Muscle of leg (tissue), 3 donors: ENCODE measurements at regions not wholly inside any gene's neighbourhood (a gene's known extent, or its start where the extent isn't known, plus 50 kb on each side); places are given as distances from the start of the nearest gene placed in this dataset.

ENCODE experiments used
- DNase-seq: peaks from one replicate; pipeline ENCODE4 v3.0.0; 2013
- H3K27ac ChIP-seq: one replicate; pipeline ENCODE4 v1.5.1; 2013; ENCODE audit warnings: mild to moderate bottlenecking, low read length, control low read depth
- H3K27me3 ChIP-seq: one replicate; pipeline ENCODE4 v1.6.1; 2013; ENCODE audit warnings: low read length; ENCODE audit not compliant: control insufficient read depth, insufficient read depth
- H3K36me3 ChIP-seq: one replicate; pipeline ENCODE4 v1.6.1; 2013; ENCODE audit warnings: low read length; ENCODE audit not compliant: control insufficient read depth, insufficient read depth
- H3K4me1 ChIP-seq: one replicate; pipeline ENCODE4 v1.6.1; 2013; ENCODE audit warnings: low read length; ENCODE audit not compliant: control insufficient read depth, insufficient read depth
- H3K4me3 ChIP-seq: one replicate; pipeline ENCODE4 v1.5.1; 2013; ENCODE audit warnings: low read length, control low read depth
- H3K9me3 ChIP-seq: replicated peaks from 2 replicates; pipeline ENCODE4 v1.6.1; 2013; ENCODE audit warnings: low read depth, low read length; ENCODE audit not compliant: control insufficient read depth
- WGBS: methylation state at CpG from one replicate; pipeline ENCODE4 v1.1.5; 2013; ENCODE audit warnings: missing lambda C conversion rate; ENCODE audit not compliant: insufficient coverage; 5-methylcytosine and 5-hydroxymethylcytosine counted together

DNA sequence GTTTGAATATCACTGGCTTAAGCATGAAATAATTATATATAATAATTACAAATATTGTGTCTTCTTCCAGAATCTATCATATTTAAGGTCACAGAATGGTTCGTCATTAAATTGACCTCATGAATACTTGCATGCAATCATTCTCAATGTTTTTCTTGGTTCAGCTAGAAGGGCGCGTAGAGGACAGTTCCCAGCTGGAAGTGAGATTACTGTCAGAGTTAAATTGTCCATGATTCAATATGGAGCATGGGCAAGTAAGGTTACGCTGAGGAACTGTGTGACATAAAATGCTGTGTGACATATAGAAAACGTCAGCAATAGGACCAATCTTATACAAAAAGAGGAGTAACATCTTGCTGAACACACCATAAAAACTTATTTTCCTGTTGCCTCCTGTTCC lies 2423.5 kb upstream of the RAG2 start:
- H3K27ac ChIP-seq, result no peak overlapping the region
- no peaks in the 10 kb centered on the region for H3K4me1 ChIP-seq
- no peaks in the 10 kb centered on the region for H3K36me3 ChIP-seq
- no peaks in the 10 kb centered on the region for H3K27me3 ChIP-seq
- WGBS, result 100% methylated on average over 2 of the region's 5 CpGs
- no peak overlapping the region for H3K4me3 ChIP-seq
- H3K9me3 ChIP-seq, result no peaks in the 10 kb centered on the region
- DNase-seq, result no peak

- no peak overlapping the region for H3K27ac ChIP-seq
- DNase-seq, result peak; percentile 52
Observed at GRCh38 chr11:39011797-39012196, 2413.8 kb upstream of the RAG2 start.

DNA sequence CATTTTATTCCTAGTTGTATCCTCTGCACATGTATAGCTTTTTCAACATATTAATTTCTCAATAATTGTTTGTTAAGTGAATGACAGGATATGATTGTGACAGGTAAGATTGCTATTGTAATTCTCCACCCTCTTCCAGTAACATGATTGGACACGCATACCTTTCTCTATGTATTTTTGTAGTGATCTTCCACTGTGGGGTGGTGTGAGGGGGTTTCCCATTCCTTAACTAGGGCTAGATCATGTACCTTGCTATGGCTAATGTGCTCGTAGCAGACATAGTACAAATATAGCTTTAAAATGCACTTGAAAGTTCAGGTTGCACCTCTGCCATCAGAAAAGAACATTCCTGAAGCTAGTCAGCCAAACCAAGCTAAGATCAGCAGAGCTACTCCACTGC lies 2392.8 kb upstream of the RAG2 start:
- DNase-seq, result no peak
- Histone ChIP-seq H3K27ac (no peak overlapping the region), H3K9me3 (no peaks in the 10 kb centered on the region), H3K36me3 (no peaks in the 10 kb centered on the region), H3K4me1 (no peaks in the 10 kb centered on the region), H3K4me3 (no peak overlapping the region), H3K27me3 (no peaks in the 10 kb centered on the region)
- no CpG with 5 or more reads among the region's 2 CpGs for WGBS

More at GRCh38 chr11:39011797-39012196, 2413.8 kb upstream of the RAG2 start:
- Histone ChIP-seq H3K4me1 (no peaks in the 10 kb centered on the region), H3K4me3 (no peak overlapping the region), H3K36me3 (no peaks in the 10 kb centered on the region), H3K27me3 (no peaks in the 10 kb centered on the region), H3K9me3 (peaks cover 2% of the 10 kb centered on the region)

GRCh38 chr11:38990139-38990538 lies 2392.1 kb upstream of the RAG2 start:
- Histone ChIP-seq H3K9me3 (no peaks in the 10 kb centered on the region), H3K27me3 (no peaks in the 10 kb centered on the region), H3K27ac (no peak overlapping the region), H3K4me3 (no peak overlapping the region), H3K36me3 (no peaks in the 10 kb centered on the region), H3K4me1 (no peaks in the 10 kb centered on the region)
- DNase-seq, result no peak
- WGBS, result 84% methylated on average over 1 of the region's 5 CpGs

DNA sequence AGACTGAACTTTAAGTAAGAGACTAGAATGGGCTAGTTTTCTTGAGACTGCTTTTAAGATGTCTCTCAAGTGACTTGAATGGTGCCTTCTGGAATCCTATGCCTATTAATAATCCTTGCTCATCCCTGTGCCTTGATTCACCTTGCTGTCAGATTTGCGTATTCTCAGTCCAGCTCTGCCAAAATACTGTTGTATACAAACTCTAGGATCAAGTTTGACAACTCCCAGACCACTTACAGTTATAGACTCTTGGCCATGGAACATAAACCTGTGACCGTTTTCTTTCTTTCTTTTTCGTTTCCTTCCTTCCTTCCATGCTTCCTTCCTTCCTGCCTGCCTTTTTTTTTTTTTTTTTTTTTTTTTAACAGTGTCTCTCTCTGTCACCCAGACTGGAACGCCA lies 2390.9 kb upstream of the RAG2 start:
- Histone ChIP-seq H3K4me3 (no peak overlapping the region), H3K27ac (no peak overlapping the region), H3K9me3 (no peaks in the 10 kb centered on the region), H3K36me3 (no peaks in the 10 kb centered on the region), H3K4me1 (no peaks in the 10 kb centered on the region), H3K27me3 (no peaks in the 10 kb centered on the region)
- 83% methylated on average over 3 of the region's 4 CpGs for WGBS
- no peak for DNase-seq

- Histone ChIP-seq H3K9me3 (no peaks in the 10 kb centered on the region), H3K4me1 (peaks cover 2% of the 10 kb centered on the region), H3K27ac (no peak overlapping the region), H3K4me3 (no peak overlapping the region), H3K27me3 (no peaks in the 10 kb centered on the region), H3K36me3 (no peaks in the 10 kb centered on the region)
- WGBS, result no CpG with 5 or more reads among the region's 1 CpG
- DNase-seq, result no peak
Observed at GRCh38 chr11:38972220-38972619, 2374.2 kb upstream of the RAG2 start.

- H3K4me3 ChIP-seq, result no peak overlapping the region
- WGBS, result no CpG with 5 or more reads among the region's 6 CpGs
- H3K4me1 ChIP-seq, result peaks cover 2% of the 10 kb centered on the region
- H3K27ac ChIP-seq, result no peak overlapping the region
- H3K36me3 ChIP-seq, result no peaks in the 10 kb centered on the region
- no peaks in the 10 kb centered on the region for H3K9me3 ChIP-seq
- no peaks in the 10 kb centered on the region for H3K27me3 ChIP-seq
- DNase-seq, result no peak
Observed at GRCh38 chr11:38971141-38971540, 2373.1 kb upstream of the RAG2 start.

DNA sequence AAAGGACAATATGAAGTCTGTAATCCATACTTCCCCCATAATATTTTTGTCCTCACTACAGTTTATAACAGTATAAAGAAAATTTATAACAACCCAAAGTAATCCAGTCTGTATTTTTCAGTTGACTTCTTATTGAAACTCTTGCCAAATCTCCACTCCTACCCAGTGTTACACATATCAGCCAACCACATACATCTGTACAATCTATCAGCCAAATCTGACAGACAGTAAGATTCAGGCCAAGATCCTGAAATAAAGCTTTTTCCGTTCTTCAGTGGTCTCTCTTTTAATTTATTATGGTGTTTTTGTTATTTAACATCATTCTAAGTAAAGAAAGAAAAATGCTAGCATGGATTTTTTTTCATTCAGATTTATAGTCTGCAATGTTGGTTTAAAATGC lies 2370.9 kb upstream of the RAG2 start:
- Histone ChIP-seq H3K36me3 (no peaks in the 10 kb centered on the region), H3K4me1 (peaks cover 2% of the 10 kb centered on the region), H3K27me3 (no peaks in the 10 kb centered on the region), H3K4me3 (no peak overlapping the region), H3K27ac (no peak overlapping the region), H3K9me3 (no peaks in the 10 kb centered on the region)
- WGBS, result no CpG with 5 or more reads among the region's 1 CpG
- DNase-seq, result peak; percentile 62

- Histone ChIP-seq H3K27ac (no peak overlapping the region), H3K27me3 (no peaks in the 10 kb centered on the region), H3K36me3 (no peaks in the 10 kb centered on the region), H3K4me3 (no peak overlapping the region), H3K4me1 (no peaks in the 10 kb centered on the region), H3K9me3 (no peaks in the 10 kb centered on the region)
- no CpG with 5 or more reads among the region's 4 CpGs for WGBS
- DNase-seq, result no peak
Observed at GRCh38 chr11:38952698-38953097, 2354.7 kb upstream of the RAG2 start.

- no CpG with 5 or more reads among the region's 1 CpG for WGBS
- no peaks in the 10 kb centered on the region for H3K27me3 ChIP-seq
Observed at GRCh38 chr11:38950867-38951266, 2352.8 kb upstream of the RAG2 start.

GRCh38 chr11:38948392-38948791 lies 2350.4 kb upstream of the RAG2 start:
- Histone ChIP-seq H3K27me3 (no peaks in the 10 kb centered on the region), H3K27ac (no peak overlapping the region), H3K4me3 (no peak overlapping the region), H3K9me3 (no peaks in the 10 kb centered on the region), H3K4me1 (no peaks in the 10 kb centered on the region), H3K36me3 (no peaks in the 10 kb centered on the region)
- DNase-seq, result no peak
- WGBS, result no CpG with 5 or more reads among the region's 1 CpG

More at GRCh38 chr11:38950867-38951266, 2352.8 kb upstream of the RAG2 start:
- Histone ChIP-seq H3K4me1 (no peaks in the 10 kb centered on the region), H3K36me3 (no peaks in the 10 kb centered on the region), H3K4me3 (no peak overlapping the region), H3K27ac (no peak overlapping the region), H3K9me3 (no peaks in the 10 kb centered on the region)
- peak; percentile 6 for DNase-seq
